NCI-H345 (cell line): ENCODE measurements at regions not wholly inside any gene's neighbourhood (a gene's known extent, or its start where the extent isn't known, plus 50 kb on each side); places are given as distances from the start of the nearest gene placed in this dataset.

Experiments
- DNase-seq: peaks from one replicate; lab custom pipeline; 2025; lab: John Stamatoyannopoulos, UW

DNA sequence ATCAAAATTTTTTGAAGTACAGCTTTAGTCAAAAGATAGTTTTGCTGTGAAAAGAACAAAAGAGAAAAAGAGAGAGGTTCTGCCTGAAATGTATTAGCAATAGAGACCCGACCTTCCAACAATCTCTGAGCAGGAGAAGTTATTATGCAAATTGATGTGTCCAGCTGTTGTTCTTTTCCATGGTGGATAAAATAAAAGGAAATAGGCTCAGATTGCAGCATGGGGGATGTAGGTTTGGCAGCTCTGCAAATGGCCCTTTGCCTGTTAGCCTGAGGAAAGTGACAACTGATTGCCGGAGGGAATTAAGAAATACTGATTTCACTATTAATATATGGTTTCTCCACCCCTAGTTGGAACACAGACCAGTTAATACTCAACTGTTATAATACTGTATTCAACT is 1283.2 kb upstream of the NXPH2 start:
- DNase-seq = no peak

GRCh38 chr2:140061240-140061639 is 1281.0 kb upstream of the NXPH2 start:
- DNase-seq = no peak

GRCh38 chr2:140057928-140058327 is 1277.7 kb upstream of the NXPH2 start:
- DNase-seq = no peak

GRCh38 chr2:140041811-140042210 is 1261.6 kb upstream of the NXPH2 start:
- no peak for DNase-seq

GRCh38 chr2:140041239-140041638 is 1261.0 kb upstream of the NXPH2 start:
- no peak for DNase-seq

- DNase-seq = no peak
These were observed 1253.4 kb upstream of the NXPH2 start for GRCh38 chr2:140033638-140034037.

GRCh38 chr2:140027966-140028365 is 1247.8 kb upstream of the NXPH2 start:
- DNase-seq = no peak

DNA sequence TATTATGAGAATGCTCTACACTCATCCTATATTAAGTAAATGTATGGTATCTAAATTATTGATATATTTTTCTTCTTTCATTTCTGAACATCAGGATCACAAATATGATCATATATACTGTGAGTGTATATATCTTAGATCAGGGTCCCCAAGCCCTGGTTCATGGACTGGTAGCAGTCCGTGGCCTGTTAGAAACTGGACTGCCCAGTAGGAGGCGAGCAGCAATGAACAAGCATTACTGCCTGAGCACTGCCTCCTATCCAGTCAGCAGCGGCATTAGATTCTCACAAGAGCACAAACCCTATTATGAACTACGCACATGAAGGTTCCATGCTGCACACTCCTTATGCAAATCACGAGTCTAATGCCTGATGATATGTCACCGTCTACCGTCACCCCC is 1247.1 kb upstream of the NXPH2 start:
- DNase-seq = no peak

- no peak for DNase-seq
These were observed 1243.1 kb upstream of the NXPH2 start for GRCh38 chr2:140023291-140023690.

DNA sequence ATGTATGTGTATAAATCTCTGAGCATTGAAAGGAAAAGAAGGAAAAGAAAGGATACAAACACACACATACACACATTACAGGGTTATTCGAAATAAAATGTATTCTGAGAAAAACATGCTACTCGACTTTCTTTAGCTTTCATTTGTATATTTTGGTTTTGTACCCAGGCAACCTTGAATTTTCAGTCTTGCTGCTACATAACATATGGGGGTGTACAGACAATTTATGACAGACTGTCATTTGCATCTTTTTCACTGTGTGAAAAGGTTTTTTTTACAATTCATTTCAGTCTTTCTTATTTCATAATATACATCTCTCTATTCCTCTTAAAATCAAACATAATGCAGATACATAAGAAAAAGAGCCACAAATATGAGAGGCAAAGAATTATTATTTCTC is 1238.4 kb upstream of the NXPH2 start:
- DNase-seq = no peak

GRCh38 chr2:140014204-140014546 is 1234.0 kb upstream of the NXPH2 start:
- DNase-seq = no peak

DNA sequence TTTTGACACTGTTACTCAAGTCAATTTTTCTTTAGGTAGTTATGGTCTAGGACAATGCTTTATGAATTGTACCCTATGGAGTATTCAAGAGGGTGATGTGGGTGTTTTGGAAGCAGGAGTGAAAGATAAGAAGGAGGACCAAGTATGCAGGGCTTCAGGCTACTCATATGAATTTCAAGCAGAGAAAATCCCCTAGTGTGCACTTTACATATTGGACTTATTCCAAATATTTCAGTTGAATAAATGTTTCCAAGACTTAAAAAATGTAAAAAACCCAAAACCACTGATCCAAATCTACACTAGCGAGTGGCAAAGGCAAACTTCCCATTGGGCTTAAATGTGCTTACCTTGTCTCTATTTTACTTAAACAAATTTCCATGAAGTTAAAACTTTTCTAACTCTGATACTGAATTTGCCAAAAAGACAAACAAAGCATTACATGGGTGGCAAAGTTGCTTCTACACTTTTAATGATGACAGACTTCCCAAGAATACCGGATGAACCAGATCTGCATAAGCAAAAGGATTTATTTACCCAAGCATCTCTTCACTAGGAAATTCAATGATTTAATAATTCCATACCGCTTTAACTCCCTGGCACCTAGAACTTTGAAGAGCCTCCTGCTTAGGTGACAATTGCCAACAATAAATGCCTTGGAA is 1233.5 kb upstream of the NXPH2 start:
- no peak for DNase-seq

DNA sequence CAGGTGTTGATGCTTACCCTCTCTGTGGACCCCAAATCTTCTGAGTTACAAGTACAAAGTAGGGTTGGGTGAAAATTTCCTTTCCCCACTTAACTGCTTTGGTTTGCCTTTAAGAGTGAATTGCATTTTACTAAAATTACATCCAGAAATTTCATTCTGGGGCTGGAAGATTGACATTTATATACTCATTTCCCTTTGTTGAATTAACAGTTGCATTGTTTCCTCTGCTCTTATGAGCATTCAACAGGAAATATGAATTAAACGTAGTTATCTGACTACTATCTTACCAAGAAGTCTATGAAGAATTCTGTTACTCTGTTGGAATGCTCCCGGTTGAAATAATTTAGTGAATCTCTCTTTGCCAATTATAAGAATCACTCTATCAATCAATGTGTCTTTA is 1231.1 kb upstream of the NXPH2 start:
- DNase-seq = no peak

DNA sequence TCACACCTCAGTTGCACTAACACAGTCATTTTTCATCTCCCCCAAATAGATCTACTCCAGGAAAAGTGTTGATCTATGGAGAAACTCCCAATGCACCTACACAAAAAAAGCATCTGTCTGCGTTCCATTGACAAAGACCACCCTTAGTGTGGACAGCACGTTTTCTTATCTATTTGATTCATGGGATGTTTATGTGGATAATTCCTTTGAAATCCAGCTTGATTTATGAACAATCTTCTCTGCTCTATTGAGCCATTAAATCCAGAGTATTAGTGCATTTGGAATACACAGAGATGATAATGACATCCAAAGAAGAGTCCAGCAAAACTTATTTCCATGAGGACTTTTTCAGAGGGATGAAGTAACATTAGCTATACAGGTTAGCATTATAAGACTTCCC is 1221.9 kb upstream of the NXPH2 start:
- DNase-seq = no peak

DNA sequence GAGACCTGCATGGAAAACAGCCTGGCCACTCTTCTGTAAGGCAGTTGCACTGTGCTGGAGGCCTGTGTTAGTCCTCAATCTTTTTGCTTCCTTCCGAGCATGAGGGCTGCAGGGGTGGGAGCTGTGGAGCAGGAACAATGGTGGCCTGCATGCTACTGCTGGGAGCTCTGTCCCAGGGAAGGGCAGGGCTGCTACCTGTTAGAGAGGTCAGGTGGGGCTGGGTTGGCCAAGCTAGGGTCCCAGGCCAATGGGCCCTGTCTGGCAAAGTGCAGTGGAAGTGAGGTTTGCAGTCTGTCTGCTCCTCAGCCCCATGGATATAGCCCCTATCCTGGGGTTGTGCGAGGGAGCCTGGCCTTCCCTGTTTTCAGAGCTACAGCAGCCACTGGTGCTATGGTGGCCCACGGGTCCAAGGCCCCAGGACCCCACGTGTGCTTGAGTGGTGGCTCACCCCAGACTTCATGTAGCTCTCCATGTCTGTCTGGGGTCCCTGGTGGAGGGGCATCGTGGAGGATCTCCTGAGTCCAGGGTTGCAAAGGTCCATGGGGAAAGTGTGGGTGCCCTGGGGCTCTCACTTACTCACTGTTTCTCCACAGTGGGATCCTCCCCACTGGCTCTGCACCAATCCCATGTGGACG is 1212.6 kb upstream of the NXPH2 start:
- DNase-seq = no peak

DNA sequence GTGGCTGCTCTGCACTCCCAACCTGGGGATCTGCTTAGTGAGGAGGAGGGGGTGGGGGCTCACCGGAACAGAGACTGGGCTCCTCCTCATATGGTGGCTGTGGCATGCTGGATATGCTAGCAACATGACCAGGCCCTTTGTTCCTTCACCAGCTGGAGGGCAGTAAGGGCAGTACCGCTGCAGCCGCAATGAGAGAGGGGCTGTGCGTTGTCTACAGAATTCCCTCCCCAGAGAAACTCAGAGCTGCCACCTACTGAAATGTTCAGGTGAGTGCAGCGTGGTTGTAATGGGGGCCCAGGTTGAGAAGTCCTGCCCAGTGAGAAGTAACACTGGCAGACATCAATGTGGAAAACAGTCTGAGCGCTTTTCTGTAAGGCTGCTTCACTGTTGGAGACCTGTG is 1211.9 kb upstream of the NXPH2 start:
- DNase-seq = no peak

- no peak for DNase-seq
These were observed 1210.6 kb upstream of the NXPH2 start for GRCh38 chr2:139990646-139991335.

DNA sequence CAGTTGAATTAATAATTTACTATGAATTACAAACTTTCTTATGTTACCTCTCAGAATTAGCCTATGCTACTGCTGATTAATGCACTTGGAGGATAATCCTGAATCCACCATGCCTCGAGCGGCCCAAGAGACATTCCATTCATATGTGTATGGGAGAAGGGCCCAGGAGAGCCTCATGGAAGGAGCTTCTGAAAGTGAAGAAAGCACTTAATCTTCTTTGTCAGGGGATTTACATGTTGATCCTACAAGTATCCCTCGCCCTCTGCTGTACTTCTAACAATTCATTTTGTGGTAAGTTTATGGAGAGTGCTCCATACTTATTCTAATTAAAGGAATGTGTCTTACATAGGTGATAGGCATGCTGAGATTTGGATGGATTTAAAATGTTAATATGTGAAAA is 1189.1 kb upstream of the NXPH2 start:
- DNase-seq = no peak

DNA sequence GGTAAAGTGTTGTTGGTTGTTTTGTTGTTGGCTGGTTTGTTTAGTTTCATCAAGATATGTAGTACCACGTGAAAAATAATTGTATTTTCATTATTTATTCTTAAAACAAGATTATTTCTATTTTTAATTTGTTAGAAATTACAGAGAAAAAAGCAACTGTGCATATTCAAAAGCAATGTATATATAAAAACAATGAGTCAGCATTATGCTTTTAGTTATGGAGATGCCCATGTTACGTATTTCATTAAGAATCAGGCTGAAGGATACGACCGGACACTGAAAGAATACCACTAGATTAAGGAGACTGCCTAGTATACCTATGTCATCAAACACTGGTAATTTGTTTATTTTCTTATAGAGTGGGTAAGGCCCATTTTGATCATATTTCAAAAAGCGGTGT is 1188.4 kb upstream of the NXPH2 start:
- no peak for DNase-seq

DNA sequence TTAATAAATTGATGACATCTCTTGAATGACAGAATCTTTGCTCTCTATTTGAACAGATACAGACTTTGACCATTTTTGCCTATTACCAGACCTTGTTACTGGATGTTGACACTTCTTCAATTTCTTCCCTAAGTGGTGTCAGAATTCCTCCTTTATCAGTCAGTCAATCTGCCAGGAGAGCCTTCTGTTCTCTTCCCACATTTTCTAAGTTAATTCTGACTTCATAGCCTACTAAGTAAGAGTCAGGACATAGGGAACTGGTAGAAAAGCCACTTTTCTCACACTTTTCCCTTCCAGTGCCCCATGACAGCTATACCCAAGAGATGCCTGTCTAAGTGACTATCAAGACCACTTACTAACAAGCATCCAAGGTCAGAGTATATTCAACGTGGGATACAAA is 1187.5 kb upstream of the NXPH2 start:
- no peak for DNase-seq

- DNase-seq = no peak
These were observed 1184.7 kb upstream of the NXPH2 start for GRCh38 chr2:139964721-139965440.

DNA sequence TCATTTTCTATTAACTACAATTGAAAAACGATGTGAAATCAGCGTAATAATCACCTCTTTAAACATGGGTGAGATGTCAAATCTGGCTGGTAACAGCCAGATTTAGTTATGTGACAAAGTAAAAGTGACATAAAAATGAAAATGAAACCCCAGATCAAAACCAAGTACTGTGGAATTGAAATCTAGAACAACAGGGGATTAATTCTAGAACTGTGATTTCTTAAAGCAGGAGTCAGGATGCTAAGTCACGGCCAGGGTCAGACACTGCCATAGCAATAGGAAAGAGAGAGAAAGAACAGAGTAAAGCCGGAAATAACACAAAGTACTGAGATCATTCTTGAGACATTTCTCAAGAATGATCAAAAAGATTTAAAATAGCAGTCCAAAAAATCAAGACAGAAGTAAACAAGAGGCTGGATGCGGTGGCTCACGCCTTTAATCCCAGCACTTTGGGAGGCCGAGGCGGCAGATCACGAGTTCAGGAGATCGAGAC is 1183.7 kb upstream of the NXPH2 start:
- no peak for DNase-seq
